GM12875 (cell line): ENCODE measurements at regions not wholly inside any gene's neighbourhood (a gene's known extent, or its start where the extent isn't known, plus 50 kb on each side); places are given as distances from the start of the nearest gene placed in this dataset.

Experiments used
- H3K4me3 ChIP-seq: one replicate; pipeline ENCODE4 v1.5.1; 2011; ENCODE audit warnings: low read depth, low read length, control low read depth
- CTCF ChIP-seq: IDR thresholded peaks from 2 replicates; pipeline ENCODE4 v1.5.1; 2011; ENCODE audit warnings: low read depth, mild to moderate bottlenecking, control low read depth, inconsistent platforms, low read length, moderate library complexity, borderline replicate concordance; ENCODE audit not compliant: insufficient read depth

GRCh38 chr1:8091691-8092090 lies 65.6 kb upstream of the ERRFI1 start:
- no peak for TF ChIP-seq CTCF
- no peak overlapping the region for H3K4me3 ChIP-seq

- TF ChIP-seq CTCF: no peak
- no peak overlapping the region for H3K4me3 ChIP-seq
Measured at GRCh38 chr1:8090241-8090702, 64.2 kb upstream of the ERRFI1 start.

- H3K4me3 ChIP-seq: no peak overlapping the region
- TF ChIP-seq CTCF: no peak
Measured at GRCh38 chr1:8089535-8090228, 63.6 kb upstream of the ERRFI1 start.

- TF ChIP-seq CTCF: no peak
- H3K4me3 ChIP-seq: no peak overlapping the region
Measured at GRCh38 chr1:8086055-8086454, 59.9 kb upstream of the ERRFI1 start.

- no peak for TF ChIP-seq CTCF
- no peak overlapping the region for H3K4me3 ChIP-seq
Measured at GRCh38 chr1:8084913-8085312, 58.8 kb upstream of the ERRFI1 start.

- no peak overlapping the region for H3K4me3 ChIP-seq
- no peak for TF ChIP-seq CTCF
Measured at GRCh38 chr1:8083739-8084484, 57.8 kb upstream of the ERRFI1 start.

- no peak overlapping the region for H3K4me3 ChIP-seq
- no peak for TF ChIP-seq CTCF
Measured at GRCh38 chr1:8082945-8083344, 56.8 kb upstream of the ERRFI1 start.
